B cell (primary cell): ENCODE measurements at regions not wholly inside any gene's neighbourhood (a gene's known extent, or its start where the extent isn't known, plus 50 kb on each side); places are given as distances from the start of the nearest gene placed in this dataset.
"Not testable (repeated sequence)": the region's sequence is repeated elsewhere in the genome, so short reads cannot be mapped to it uniquely, and the experiment has no call there.

ENCODE experiments used
- EZH2 ChIP-seq: IDR thresholded peaks from 2 replicates; pipeline ENCODE4 v1.6.1; 2012; ENCODE audit warnings: borderline replicate concordance, low read depth, mild to moderate bottlenecking, moderate library complexity, low read length; ENCODE audit not compliant: insufficient read depth, poor library complexity, severe bottlenecking
- TF ChIP-seq, protein P1 (sequence below): fragments of 200-600 bp; IDR thresholded peaks from one replicate; pipeline ENCODE4 v1.8.0; 2022; ENCODE audit warnings: antibody characterized with exemption, mild to moderate bottlenecking

DNA sequence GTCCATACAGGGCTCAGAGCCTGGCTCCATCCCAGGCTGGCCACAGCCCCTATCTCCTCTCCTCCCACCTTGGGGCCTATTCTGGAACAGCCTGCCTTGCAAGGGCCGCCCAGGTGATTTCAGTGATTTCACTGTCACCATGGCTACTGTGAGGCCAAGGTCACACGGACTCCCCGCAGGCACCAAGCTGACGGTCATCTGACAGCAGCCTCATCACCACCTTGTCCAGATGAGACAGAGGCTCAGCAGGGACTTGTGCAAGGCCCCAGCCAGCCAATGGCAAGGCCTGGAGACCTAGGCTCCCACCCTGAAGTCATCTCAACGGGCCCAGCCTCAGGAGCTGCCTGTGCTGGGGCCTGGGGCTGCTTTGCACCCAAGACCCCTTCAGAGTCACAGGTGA lies 3953.8 kb upstream of the TPTE start:
- TF ChIP-seq, protein P1, sequence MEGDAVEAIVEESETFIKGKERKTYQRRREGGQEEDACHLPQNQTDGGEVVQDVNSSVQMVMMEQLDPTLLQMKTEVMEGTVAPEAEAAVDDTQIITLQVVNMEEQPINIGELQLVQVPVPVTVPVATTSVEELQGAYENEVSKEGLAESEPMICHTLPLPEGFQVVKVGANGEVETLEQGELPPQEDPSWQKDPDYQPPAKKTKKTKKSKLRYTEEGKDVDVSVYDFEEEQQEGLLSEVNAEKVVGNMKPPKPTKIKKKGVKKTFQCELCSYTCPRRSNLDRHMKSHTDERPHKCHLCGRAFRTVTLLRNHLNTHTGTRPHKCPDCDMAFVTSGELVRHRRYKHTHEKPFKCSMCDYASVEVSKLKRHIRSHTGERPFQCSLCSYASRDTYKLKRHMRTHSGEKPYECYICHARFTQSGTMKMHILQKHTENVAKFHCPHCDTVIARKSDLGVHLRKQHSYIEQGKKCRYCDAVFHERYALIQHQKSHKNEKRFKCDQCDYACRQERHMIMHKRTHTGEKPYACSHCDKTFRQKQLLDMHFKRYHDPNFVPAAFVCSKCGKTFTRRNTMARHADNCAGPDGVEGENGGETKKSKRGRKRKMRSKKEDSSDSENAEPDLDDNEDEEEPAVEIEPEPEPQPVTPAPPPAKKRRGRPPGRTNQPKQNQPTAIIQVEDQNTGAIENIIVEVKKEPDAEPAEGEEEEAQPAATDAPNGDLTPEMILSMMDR: not testable (repeated sequence)
- TF ChIP-seq EZH2: not testable (repeated sequence)
